ENCODE measurements at regions not wholly inside any gene's neighbourhood (a gene's known extent, or its start where the extent isn't known, plus 50 kb on each side); places are given as distances from the start of the nearest gene placed in this dataset.

DNA sequence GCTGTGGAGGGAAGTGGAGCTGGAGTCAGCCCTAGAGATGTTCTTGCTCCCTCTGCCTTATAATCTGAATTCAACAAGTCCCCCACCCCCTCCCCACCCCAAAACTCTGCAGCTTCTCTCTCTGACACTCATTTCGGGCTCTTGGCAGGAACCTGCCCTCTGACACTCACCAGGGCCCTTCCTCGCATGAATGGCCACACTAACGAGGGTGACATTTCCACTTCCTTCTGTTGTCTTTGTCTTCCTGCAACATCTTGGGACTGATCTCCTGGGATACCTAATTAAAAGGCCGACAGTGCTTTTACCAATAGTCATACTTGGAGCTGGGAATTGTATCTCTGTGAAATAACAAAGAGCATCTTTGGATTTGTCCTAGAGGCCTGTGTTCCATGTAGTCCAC lies 106.9 kb upstream of the PIRT start:
- Histone ChIP-seq H3K4me1 (no peaks in the 10 kb centered on the region), H3K9me3 (no peaks in the 10 kb centered on the region), H3K4me3 (no peak overlapping the region), H3K27ac (no peak overlapping the region), H3K27me3 (no peaks in the 10 kb centered on the region), H3K36me3 (ENCODE audit: low read depth, missing control alignments) (no peaks in the 10 kb centered on the region)
- TF ChIP-seq CTCF (IDR thresholded peaks at IDR 0.05) = no peak
- TF ChIP-seq POLR2A (IDR thresholded peaks at IDR 0.05) = no peak
- no peak for DNase-seq
- WGBS, 2 donors = 42 to 48% methylated on average over 4 of the region's 4 CpGs
- intact Hi-C loops (cut with DNase I; ENCODE audit: low total_unique reads) = no loop called here

GRCh38 chr17:10936931-10937330 lies 99.0 kb upstream of the PIRT start:
- Histone ChIP-seq H3K36me3 (ENCODE audit: low read depth, missing control alignments) (no peaks in the 10 kb centered on the region), H3K9me3 (no peaks in the 10 kb centered on the region), H3K27me3 (no peaks in the 10 kb centered on the region), H3K4me1 (no peaks in the 10 kb centered on the region), H3K27ac (no peak overlapping the region), H3K4me3 (no peak overlapping the region)
- TF ChIP-seq CTCF (IDR thresholded peaks at IDR 0.05) (no peak), POLR2A (IDR thresholded peaks at IDR 0.05) (no peak)
- DNase-seq = no peak
- WGBS, 2 donors = 42 to 43% methylated on average over 7 of the region's 7 CpGs
- intact Hi-C loops (cut with DNase I; ENCODE audit: low total_unique reads) = no loop called here

DNA sequence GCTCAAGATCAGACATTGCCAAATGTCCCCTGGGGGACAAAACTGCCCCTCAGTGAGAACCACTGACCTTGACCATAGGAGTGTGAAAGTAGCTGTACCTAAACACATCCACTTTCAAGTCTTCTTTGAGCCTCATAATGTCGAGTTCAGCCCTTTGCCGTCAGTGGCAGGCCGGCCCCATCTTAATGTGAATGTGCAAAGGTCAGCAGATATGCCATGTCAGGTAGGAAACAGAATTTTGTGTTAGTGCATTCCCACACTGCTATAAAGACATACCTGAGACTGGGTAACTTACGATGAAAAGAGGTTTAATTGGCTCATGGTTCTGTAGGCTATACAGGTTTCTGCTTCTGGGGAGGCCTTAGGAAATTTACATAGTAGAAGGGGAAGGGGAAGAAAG lies 95.1 kb upstream of the PIRT start:
- Histone ChIP-seq H3K27me3 (no peaks in the 10 kb centered on the region), H3K9me3 (no peaks in the 10 kb centered on the region), H3K4me3 (no peak overlapping the region), H3K36me3 (ENCODE audit: low read depth, missing control alignments) (no peaks in the 10 kb centered on the region), H3K4me1 (no peaks in the 10 kb centered on the region), H3K27ac (no peak overlapping the region)
- WGBS, 2 donors = 92 to 93% methylated on average over 4 of the region's 4 CpGs
- intact Hi-C loops (cut with DNase I; ENCODE audit: low total_unique reads) = no loop called here
- TF ChIP-seq CTCF (IDR thresholded peaks at IDR 0.05) (no peak), POLR2A (IDR thresholded peaks at IDR 0.05) (no peak)
- DNase-seq = no peak

- Histone ChIP-seq H3K4me1 (no peaks in the 10 kb centered on the region), H3K36me3 (ENCODE audit: low read depth, missing control alignments) (no peaks in the 10 kb centered on the region), H3K9me3 (no peaks in the 10 kb centered on the region), H3K27me3 (no peaks in the 10 kb centered on the region), H3K4me3 (no peak overlapping the region), H3K27ac (no peak overlapping the region)
- DNase-seq = no peak
- no peak for TF ChIP-seq POLR2A (IDR thresholded peaks at IDR 0.05)
- TF ChIP-seq CTCF (IDR thresholded peaks at IDR 0.05) = no peak
- intact Hi-C loops (cut with DNase I; ENCODE audit: low total_unique reads) = no loop called here
- WGBS, 2 donors = 75 to 81% methylated on average over 3 of the region's 3 CpGs
These were observed 93.2 kb upstream of the PIRT start for GRCh38 chr17:10931133-10931532.

DNA sequence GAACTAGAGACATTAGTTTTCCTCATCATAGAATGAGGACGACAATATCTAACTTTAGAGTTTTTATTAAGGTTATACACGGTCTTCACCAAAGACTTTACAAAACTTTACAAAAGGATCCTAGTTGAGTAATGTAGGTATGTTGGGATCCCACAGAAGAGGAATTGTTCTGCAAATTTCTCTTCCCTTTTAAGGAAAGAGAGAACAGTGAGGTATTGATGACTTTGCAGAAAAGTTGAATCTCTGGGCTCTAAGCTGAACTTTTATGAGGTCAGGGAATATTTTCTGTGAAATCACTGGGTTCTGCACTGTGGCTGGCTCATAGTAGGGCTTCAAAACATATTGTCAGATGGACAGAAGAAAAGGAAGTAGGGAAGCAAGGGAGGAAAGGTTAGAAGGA lies 89.8 kb upstream of the PIRT start:
- TF ChIP-seq POLR2A (IDR thresholded peaks at IDR 0.05) (no peak), CTCF (IDR thresholded peaks at IDR 0.05) (no peak)
- no peak for DNase-seq
- no peaks in the 10 kb centered on the region for H3K9me3 ChIP-seq
- no peaks in the 10 kb centered on the region for H3K36me3 ChIP-seq (ENCODE audit: low read depth, missing control alignments)
- no peaks in the 10 kb centered on the region for H3K27me3 ChIP-seq
- intact Hi-C loops (cut with DNase I; ENCODE audit: low total_unique reads) = no loop called here
- no peak overlapping the region for H3K27ac ChIP-seq
- no peaks in the 10 kb centered on the region for H3K4me1 ChIP-seq
- no peak overlapping the region for H3K4me3 ChIP-seq
- 90 to 92% methylated on average over 2 of the region's 2 CpGs for WGBS, 2 donors

Data from testis (tissue), 2 donors.